H9 (cell line): ENCODE measurements at regions not wholly inside any gene's neighbourhood (a gene's known extent, or its start where the extent isn't known, plus 50 kb on each side); places are given as distances from the start of the nearest gene placed in this dataset.

Experiments used
- DNase-seq: peaks from one replicate; pipeline ENCODE4 v3.0.0-alpha.2; 2017
- H2AFZ ChIP-seq: one replicate; pipeline ENCODE4 v1.6.1; 2013; ENCODE audit warnings: mild to moderate bottlenecking, low read length, control low read depth, moderate library complexity
- H2AK5ac ChIP-seq: 2 replicates; pipeline ENCODE4 v1.6.1; 2013; ENCODE audit warnings: low read length, control low read depth, mixed read lengths; ENCODE audit not compliant: insufficient read length
- H2BK120ac ChIP-seq: one replicate; pipeline ENCODE4 v1.6.1; 2013; ENCODE audit warnings: low read depth, mild to moderate bottlenecking, low read length, control low read depth, inconsistent platforms; ENCODE audit not compliant: poor library complexity, severe bottlenecking
- H2BK12ac ChIP-seq: 2 replicates; pipeline ENCODE4 v1.6.1; 2013; ENCODE audit warnings: low read length, control low read depth, mixed read lengths, low read depth; ENCODE audit not compliant: insufficient read length
- H2BK15ac ChIP-seq: 2 replicates; pipeline ENCODE4 v1.6.1; 2013; ENCODE audit warnings: low read depth, low read length, control low read depth
- H2BK20ac ChIP-seq: one replicate; pipeline ENCODE4 v1.6.1; 2013; ENCODE audit warnings: low read depth, mild to moderate bottlenecking, low read length, control low read depth, inconsistent platforms; ENCODE audit not compliant: poor library complexity, severe bottlenecking
- H2BK5ac ChIP-seq: 2 replicates; pipeline ENCODE4 v1.6.1; 2013; ENCODE audit warnings: low read length, control low read depth, mixed read lengths; ENCODE audit not compliant: insufficient read length
- H3K14ac ChIP-seq: 2 replicates; pipeline ENCODE4 v1.6.1; 2013; ENCODE audit warnings: low read length, control low read depth; ENCODE audit not compliant: insufficient read depth
- H3K18ac ChIP-seq: 2 replicates; pipeline ENCODE4 v1.6.1; 2013; ENCODE audit warnings: low read depth, mild to moderate bottlenecking, mixed read lengths, low read length, control low read depth; ENCODE audit not compliant: insufficient read length
- H3K23ac ChIP-seq: 2 replicates; pipeline ENCODE4 v1.6.1; 2013; ENCODE audit warnings: low read length, control low read depth, mixed read lengths, low read depth; ENCODE audit not compliant: insufficient read length
- H3K23me2 ChIP-seq: 2 replicates; pipeline ENCODE4 v1.6.1; 2013; ENCODE audit warnings: low read depth, mild to moderate bottlenecking, mixed read lengths, low read length, control low read depth; ENCODE audit not compliant: insufficient read length, poor library complexity, severe bottlenecking
- H3K27ac ChIP-seq: 2 replicates; pipeline ENCODE4 v1.5.1; 2013; ENCODE audit warnings: low read length, control low read depth, mixed read lengths, low read depth; ENCODE audit not compliant: insufficient read length
- H3K27me3 ChIP-seq: 2 replicates; pipeline ENCODE4 v1.6.1; 2013; ENCODE audit warnings: low read length, control low read depth, inconsistent platforms; ENCODE audit not compliant: insufficient read depth
- H3K4ac ChIP-seq: 2 replicates; pipeline ENCODE4 v1.6.1; 2013; ENCODE audit warnings: low read depth, mild to moderate bottlenecking, control low read depth, inconsistent platforms, low read length, moderate library complexity
- H3K4me1 ChIP-seq: 2 replicates; pipeline ENCODE4 v1.6.1; 2013; ENCODE audit warnings: low read length, control low read depth, inconsistent platforms; ENCODE audit not compliant: insufficient read depth
- H3K4me2 ChIP-seq: 2 replicates; pipeline ENCODE4 v1.6.1; 2013; ENCODE audit warnings: low read length, control low read depth, mixed read lengths; ENCODE audit not compliant: insufficient read length, insufficient read depth
- H3K56ac ChIP-seq: 2 replicates; pipeline ENCODE4 v1.6.1; 2013; ENCODE audit warnings: low read depth, mild to moderate bottlenecking, mixed read lengths, low read length, control low read depth; ENCODE audit not compliant: insufficient read length
- H3K79me1 ChIP-seq: 2 replicates; pipeline ENCODE4 v1.6.1; 2013; ENCODE audit warnings: low read depth, mild to moderate bottlenecking, moderate library complexity, low read length, control low read depth, inconsistent platforms; ENCODE audit not compliant: insufficient read depth, poor library complexity, severe bottlenecking
- H3K79me2 ChIP-seq: 2 replicates; pipeline ENCODE4 v1.6.1; 2013; ENCODE audit warnings: low read length, control low read depth, inconsistent platforms; ENCODE audit not compliant: insufficient read depth
- H3K9ac ChIP-seq: 2 replicates; pipeline ENCODE4 v1.6.1; 2013; ENCODE audit warnings: low read length, control low read depth, mixed read lengths; ENCODE audit not compliant: insufficient read length; ENCODE audit errors: extremely low read depth
- H3K9me3 ChIP-seq: one replicate; pipeline ENCODE4 v1.6.1; 2013; ENCODE audit warnings: low read depth, low read length, inconsistent platforms; ENCODE audit not compliant: control insufficient read depth
- H3T11ph ChIP-seq: one replicate; pipeline ENCODE4 v1.6.1; 2013; ENCODE audit warnings: mild to moderate bottlenecking, low read length, control low read depth, inconsistent platforms
- H4K20me1 ChIP-seq: one replicate; pipeline ENCODE4 v1.6.1; 2013; ENCODE audit not compliant: control insufficient read depth, insufficient read length, insufficient read depth
- H4K5ac ChIP-seq: 2 replicates; pipeline ENCODE4 v1.6.1; 2013; ENCODE audit warnings: low read depth, mild to moderate bottlenecking, mixed read lengths, low read length, control low read depth; ENCODE audit not compliant: insufficient read length
- H4K8ac ChIP-seq: replicated peaks from 2 replicates; pipeline ENCODE4 v1.6.1; 2013; ENCODE audit warnings: low read length, control low read depth, mixed read lengths, low read depth; ENCODE audit not compliant: insufficient read length
- H4K91ac ChIP-seq: 2 replicates; pipeline ENCODE4 v1.6.1; 2013; ENCODE audit warnings: low read depth, mild to moderate bottlenecking, moderate library complexity, mixed read lengths, low read length, control low read depth; ENCODE audit not compliant: insufficient read length
- H3K27ac Mint-ChIP-seq, 3 experiments: 2 replicates in 2 of 3; 3 replicates in 1 of 3; pipeline ENCODE4 v1.8.0; 2020 to 2021; ENCODE audit warnings: mixed read lengths in 3 of 3, mild to moderate bottlenecking in 1 of 3, moderate library complexity in 1 of 3
- H3K27me3 Mint-ChIP-seq: 2 replicates; pipeline ENCODE4 v1.8.0; 2021; ENCODE audit warnings: low read depth, mild to moderate bottlenecking, moderate library complexity, mixed read lengths
- H3K36me3 Mint-ChIP-seq, 3 experiments: 2 replicates in 2 of 3; 3 replicates in 1 of 3; pipeline ENCODE4 v1.8.0; 2020 to 2021; ENCODE audit warnings: low read depth in 3 of 3, mixed read lengths in 3 of 3; ENCODE audit not compliant: insufficient read depth in 1 of 3
- H3K4me1 Mint-ChIP-seq, 2 experiments: 2 replicates each; pipeline ENCODE4 v1.8.0; 2020; ENCODE audit warnings: mixed read lengths in 2 of 2
- H3K4me3 Mint-ChIP-seq, 2 experiments: 2 replicates in 1 of 2; 3 replicates in 1 of 2; pipeline ENCODE4 v1.8.0; 2020 to 2021; ENCODE audit warnings: mild to moderate bottlenecking in 2 of 2, mixed read lengths in 2 of 2, moderate library complexity in 1 of 2
- H3K9me3 Mint-ChIP-seq, 2 experiments: 2 replicates in 1 of 2; 3 replicates in 1 of 2; pipeline ENCODE4 v1.8.0; 2020; ENCODE audit warnings: mild to moderate bottlenecking in 2 of 2, mixed read lengths in 2 of 2, moderate library complexity in 1 of 2
- CTCF ChIP-seq: fragments of 200-600 bp; sonication (generic); conservative IDR thresholded peaks from 3 replicates; pipeline ENCODE4 v1.8.0; 2021; ENCODE audit warnings: antibody characterized with exemption, mild to moderate bottlenecking
- WGBS: extraction: QIAGEN DNeasy Blood & Tissue Kit; methylation state at CpG from one replicate; pipeline ENCODE4 v1.1.7; 2013; ENCODE audit warnings: missing lambda C conversion rate, low lambda C conversion rate, mixed read lengths; ENCODE audit not compliant: insufficient read length; ENCODE audit errors: extremely low coverage; 5-methylcytosine and 5-hydroxymethylcytosine counted together

- TF ChIP-seq CTCF, result no peak
- H3K4me1 Mint-ChIP-seq, result peaks cover 2 to 5% of the 10 kb centered on the region in 2 experiments; a peak in 3 of 4 replicates
- Histone ChIP-seq H2BK120ac (no peak overlapping the region), H2BK20ac (no peak overlapping the region), H2AFZ (no peak overlapping the region), H3K27me3 (no peaks in the 10 kb centered on the region; the same call in 1 of the 2 replicates), H4K5ac (no peak overlapping the region), H4K20me1 (no peaks in the 10 kb centered on the region), H3K27ac (no peak overlapping the region), H3K9ac (no peak overlapping the region), H3K18ac (no peak overlapping the region), H3K4me2 (no peak overlapping the region), H2BK12ac (no peak overlapping the region), H3K79me1 (no peaks in the 10 kb centered on the region), H3K23me2 (no peaks in the 10 kb centered on the region), H4K91ac (no peak overlapping the region), H3K56ac (no peak overlapping the region), H3K79me2 (no peaks in the 10 kb centered on the region), H3K23ac (no peak overlapping the region), H2BK15ac (no peak overlapping the region), H3K4ac (no peak overlapping the region), H2AK5ac (no peak overlapping the region), H3K9me3 (no peaks in the 10 kb centered on the region), H3K4me1 (no peaks in the 10 kb centered on the region), H3K14ac (no peak overlapping the region), H4K8ac (no peak overlapping the region), H2BK5ac (no peak overlapping the region), H3T11ph (no peak overlapping the region)
- DNase-seq, result no peak
- no peak overlapping the region; a peak in 2 of 7 replicates for H3K27ac Mint-ChIP-seq
- WGBS, result no CpG with 5 or more reads among the region's 4 CpGs
- H3K9me3 Mint-ChIP-seq, result peaks cover 13 to 15% of the 10 kb centered on the region in 2 experiments
- peaks cover 5 to 10% (median 5%) of the 10 kb centered on the region in 3 experiments; a peak in 6 of 7 replicates for H3K36me3 Mint-ChIP-seq
- H3K27me3 Mint-ChIP-seq, result no peaks in the 10 kb centered on the region
- no peak overlapping the region for H3K4me3 Mint-ChIP-seq
These were observed 389.1 kb upstream of the KIF2A start for GRCh38 chr5:61916621-61917620.
